Endothelial cell of umbilical vein (primary cell): ENCODE measurements at regions not wholly inside any gene's neighbourhood (a gene's known extent, or its start where the extent isn't known, plus 50 kb on each side); places are given as distances from the start of the nearest gene placed in this dataset.

Source experiments
- BruUV-seq: library from RNA; stranded (reverse); fragments of 400-500 nt; replicated peaks from 2 replicates; lab custom pipeline; 2021; lab: Mats Ljungman, UMichigan
- CTCF ChIA-PET: fragments of 300-600, 350-600 bp; sonication (Branson Sonifier 250); formaldehyde crosslinking; loops from one replicate; lab custom pipeline; 2021; ENCODE audit warnings: antibody characterized with exemption, inconsistent platforms; lab: Charles Lee
- POLR2A ChIA-PET: fragments of 300-600, 350-600 bp; sonication (Branson Sonifier 250); formaldehyde crosslinking; loops from one replicate; lab custom pipeline; 2021; ENCODE audit warnings: antibody characterized with exemption, inconsistent platforms; lab: Charles Lee
- DNase-seq: peaks from one replicate; pipeline ENCODE4 v3.0.0-alpha.2; 2011; ENCODE audit warnings: low read depth, low spot score
- FAIRE-seq: peaks from 2 replicates; lab custom pipeline; 2011; peaks lifted over from hg19 to GRCh38; lab: Jason Lieb, UNC
- H2AFZ ChIP-seq: 2 replicates; pipeline ENCODE4 v1.6.0; 2012; ENCODE audit warnings: low read depth, low read length, control low read depth, inconsistent platforms
- H3K27ac ChIP-seq: 2 replicates; pipeline ENCODE4 v1.5.1; 2011; ENCODE audit warnings: low read depth, mild to moderate bottlenecking, control low read depth, low read length, moderate library complexity; ENCODE audit not compliant: insufficient read depth
- H3K27me3 ChIP-seq, 2 experiments: 2 replicates each; pipeline versions ENCODE4 v1.6.0 to v1.6.1; 2011; ENCODE audit warnings: low read length in 2 of 2, mixed read lengths in 1 of 2; ENCODE audit not compliant: control insufficient read depth in 2 of 2, insufficient read depth in 2 of 2
- H3K36me3 ChIP-seq, 2 experiments: 2 replicates in 1 of 2; 3 replicates in 1 of 2; pipeline ENCODE4 v1.5.1; 2011; ENCODE audit warnings: low read length in 2 of 2, mild to moderate bottlenecking in 1 of 2, moderate library complexity in 1 of 2; ENCODE audit not compliant: control insufficient read depth in 2 of 2, insufficient read depth in 2 of 2; ENCODE audit errors: extremely low read depth in 1 of 2
- H3K4me1 ChIP-seq: 3 replicates; pipeline ENCODE4 v1.5.1; 2011; ENCODE audit warnings: mild to moderate bottlenecking, low read length; ENCODE audit not compliant: control insufficient read depth, insufficient read depth; ENCODE audit errors: extremely low read depth
- H3K4me2 ChIP-seq: 2 replicates; pipeline ENCODE4 v1.6.1; 2011; ENCODE audit warnings: low read length, control low read depth, mixed read lengths; ENCODE audit not compliant: insufficient read depth
- H3K4me3 ChIP-seq, 3 experiments: fragments of 200-600 bp in 1 of 3; sonication (generic), shearing (Covaris generic) in 1 of 3; replicated peaks in 1 of 3; 2 replicates each; pipeline ENCODE4 v1.5.1; 2011 to 2016; ENCODE audit warnings: control low read depth in 3 of 3, low read length in 3 of 3, mild to moderate bottlenecking in 2 of 3, inconsistent platforms in 1 of 3, low read depth in 1 of 3, moderate library complexity in 1 of 3; ENCODE audit not compliant: insufficient read depth in 1 of 3
- H3K79me2 ChIP-seq: 2 replicates; pipeline ENCODE4 v1.6.0; 2012; ENCODE audit warnings: low read length, inconsistent platforms; ENCODE audit not compliant: control insufficient read depth, insufficient read depth
- H3K9ac ChIP-seq: replicated peaks from 2 replicates; pipeline ENCODE3; 2011; ENCODE audit warnings: low read length, control low read depth; ENCODE audit not compliant: insufficient read depth; ENCODE audit errors: extremely low read depth
- H3K9me1 ChIP-seq: replicated peaks from 3 replicates; pipeline ENCODE4 v1.6.0; 2011; ENCODE audit warnings: mild to moderate bottlenecking, low read length; ENCODE audit not compliant: control insufficient read depth, insufficient read depth; ENCODE audit errors: extremely low read depth
- H3K9me3 ChIP-seq: replicated peaks from 2 replicates; pipeline ENCODE4 v1.5.1; 2012; ENCODE audit warnings: low read length, inconsistent platforms; ENCODE audit not compliant: control insufficient read depth, insufficient read depth
- H4K20me1 ChIP-seq: replicated peaks from 2 replicates; pipeline ENCODE3; 2011; ENCODE audit warnings: mild to moderate bottlenecking, low read length; ENCODE audit not compliant: control insufficient read depth, insufficient read depth; ENCODE audit errors: extremely low read depth
- CTCF ChIP-seq, 2 donors: IDR thresholded peaks; 1 replicate in 1 of 2; 2 replicates in 1 of 2; pipeline ENCODE4 v1.5.1; 2011; ENCODE audit warnings: low read length in 2 of 2, mild to moderate bottlenecking in 2 of 2, moderate library complexity in 2 of 2, control low read depth in 1 of 2, inconsistent platforms in 1 of 2, low read depth in 1 of 2; ENCODE audit not compliant: insufficient read depth in 1 of 2; ENCODE audit errors: extremely low read depth in 1 of 2
- EZH2 ChIP-seq: IDR thresholded peaks from 2 replicates; pipeline ENCODE4 v1.6.1; 2012; ENCODE audit warnings: borderline replicate concordance, low read depth, mild to moderate bottlenecking, moderate library complexity, low read length, inconsistent platforms; ENCODE audit not compliant: severe bottlenecking
- FOS ChIP-seq: IDR thresholded peaks from 2 replicates; pipeline ENCODE4 v1.6.1; 2011; ENCODE audit warnings: mild to moderate bottlenecking, low read length, moderate library complexity, borderline replicate concordance; ENCODE audit not compliant: insufficient read depth
- GATA2 ChIP-seq: IDR thresholded peaks from 2 replicates; pipeline ENCODE4 v1.7.0; 2011; ENCODE audit warnings: low read depth, mild to moderate bottlenecking, moderate library complexity, mixed read lengths, low read length; ENCODE audit not compliant: insufficient read length, insufficient read depth
- JUN ChIP-seq: IDR thresholded peaks from 2 replicates; pipeline ENCODE4 v1.6.1; 2011; ENCODE audit warnings: borderline replicate concordance, low read depth; ENCODE audit not compliant: insufficient read length, insufficient read depth
- MAX ChIP-seq: IDR thresholded peaks from 2 replicates; pipeline ENCODE4 v1.6.1; 2011; ENCODE audit not compliant: insufficient read depth, insufficient read length
- MYC ChIP-seq: IDR thresholded peaks from one replicate; pipeline ENCODE4 v1.6.1; 2011; ENCODE audit warnings: mild to moderate bottlenecking, low read depth, low read length
- POLR2A ChIP-seq: IDR thresholded peaks from 2 replicates; pipeline ENCODE4 v1.6.1; 2012; ENCODE audit warnings: low read depth, mild to moderate bottlenecking, control low read depth, low read length
- POLR2AphosphoS5 ChIP-seq: IDR thresholded peaks from 2 replicates; pipeline ENCODE4 v1.6.1; 2012; ENCODE audit warnings: low read depth, mild to moderate bottlenecking, control low read depth, low read length, moderate library complexity; ENCODE audit not compliant: insufficient read depth
- dilution Hi-C: fragments of 300-500 bp; cut with MboI; formaldehyde crosslinking; loops from one replicate; pipeline ENCODE4 v1.15.0; 2019; ENCODE audit warnings: low sequenced_read_pairs; ENCODE audit not compliant: extremely low pct_ligation_motif_present
- intact Hi-C: fragments of 100-400 bp; cut with micrococcal nuclease; formaldehyde crosslinking; loops from one replicate; pipeline ENCODE4 v1.10.0; 2022

- ChIA-PET POLR2A (no interaction called here), CTCF (no interaction called here)
- no peak overlapping the region for H3K9ac ChIP-seq
- dilution Hi-C loops: no loop called here
- no TSS peak for BruUV-seq
- no peak overlapping the region for H2AFZ ChIP-seq
- H3K79me2 ChIP-seq: no peaks in the 10 kb centered on the region
- TF ChIP-seq CTCF (IDR thresholded peaks at IDR 0.05; ENCODE audit: extremely low read depth in 1 of 2, insufficient read depth in 1 of 2, low read depth in 1 of 2, low read length in 2 of 2): no peak
- no peak for TF ChIP-seq FOS
- TF ChIP-seq GATA2: no peak
- TF ChIP-seq MAX: no peak
- no peak for TF ChIP-seq JUN
- TF ChIP-seq POLR2AphosphoS5: no peak
- TF ChIP-seq EZH2: no peak
- TF ChIP-seq MYC: no peak
- TF ChIP-seq POLR2A: no peak
- DNase-seq: no peak
- intact Hi-C loops: no loop called here
- no peaks in the 10 kb centered on the region for H3K4me1 ChIP-seq
- peaks cover 2% of the 10 kb centered on the region for H3K9me3 ChIP-seq
- no peaks in the 10 kb centered on the region for H4K20me1 ChIP-seq
- no peak overlapping the region for H3K4me3 ChIP-seq
- H3K9me1 ChIP-seq: no peaks in the 10 kb centered on the region
- H3K4me2 ChIP-seq: no peak overlapping the region
- H3K36me3 ChIP-seq: no peaks in the 10 kb centered on the region
- no peak overlapping the region for H3K27ac ChIP-seq
- no peak for FAIRE-seq
- no peaks in the 10 kb centered on the region for H3K27me3 ChIP-seq
Observed at GRCh38 chr11:70512716-70513115, 114.4 kb downstream of the CTTN start.
